GM19463 (cell line): ENCODE measurements at regions not wholly inside any gene's neighbourhood (a gene's known extent, or its start where the extent isn't known, plus 50 kb on each side); places are given as distances from the start of the nearest gene placed in this dataset.

Experiments
- ATAC-seq: cut with Tn5 transposase; IDR thresholded peaks from one replicate; pipeline ENCODE4 v1.9.1; 2021; ENCODE audit warnings: mild to moderate bottlenecking, moderate library complexity; ENCODE audit not compliant: unreplicated experiment

DNA sequence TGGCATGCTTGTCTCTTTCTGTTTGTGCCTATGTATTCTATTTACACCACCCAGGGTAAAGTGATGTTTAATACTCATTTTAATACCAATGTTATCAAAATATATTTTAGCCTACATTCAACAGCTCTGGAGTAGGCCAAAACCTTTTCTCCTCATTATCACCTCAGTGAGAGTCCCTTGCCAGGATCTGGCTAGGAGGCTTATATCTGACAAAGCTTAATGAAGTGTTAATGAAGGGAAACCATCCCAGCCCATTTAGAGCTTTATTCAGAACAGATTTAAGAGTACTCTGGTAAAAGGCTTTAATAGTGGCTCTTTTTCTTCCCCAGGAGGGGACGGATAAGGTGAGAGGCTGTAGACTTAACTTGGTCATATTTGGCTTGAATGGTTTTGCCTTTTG, 137.6 kb downstream of the GRIN2B start:
- ATAC-seq = no peak

DNA sequence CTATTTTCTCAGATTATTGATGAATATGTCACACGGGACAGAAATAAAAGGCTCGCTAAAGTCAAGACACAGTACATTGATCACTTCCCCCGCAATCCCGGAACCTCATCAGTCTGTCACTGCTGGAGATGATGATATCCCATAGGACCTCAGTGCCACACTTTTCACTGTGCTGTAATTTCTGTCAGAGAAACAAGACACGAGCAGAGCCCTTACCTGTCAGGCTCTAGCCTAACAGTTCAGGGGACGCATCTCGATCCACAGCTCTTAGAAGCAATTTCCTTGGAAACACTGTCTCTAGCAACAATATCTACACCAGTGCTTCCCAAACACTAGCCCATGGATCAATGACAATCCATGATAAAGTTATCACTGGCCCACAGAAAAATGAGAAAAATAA, 140.0 kb downstream of the GRIN2B start:
- no peak for ATAC-seq

DNA sequence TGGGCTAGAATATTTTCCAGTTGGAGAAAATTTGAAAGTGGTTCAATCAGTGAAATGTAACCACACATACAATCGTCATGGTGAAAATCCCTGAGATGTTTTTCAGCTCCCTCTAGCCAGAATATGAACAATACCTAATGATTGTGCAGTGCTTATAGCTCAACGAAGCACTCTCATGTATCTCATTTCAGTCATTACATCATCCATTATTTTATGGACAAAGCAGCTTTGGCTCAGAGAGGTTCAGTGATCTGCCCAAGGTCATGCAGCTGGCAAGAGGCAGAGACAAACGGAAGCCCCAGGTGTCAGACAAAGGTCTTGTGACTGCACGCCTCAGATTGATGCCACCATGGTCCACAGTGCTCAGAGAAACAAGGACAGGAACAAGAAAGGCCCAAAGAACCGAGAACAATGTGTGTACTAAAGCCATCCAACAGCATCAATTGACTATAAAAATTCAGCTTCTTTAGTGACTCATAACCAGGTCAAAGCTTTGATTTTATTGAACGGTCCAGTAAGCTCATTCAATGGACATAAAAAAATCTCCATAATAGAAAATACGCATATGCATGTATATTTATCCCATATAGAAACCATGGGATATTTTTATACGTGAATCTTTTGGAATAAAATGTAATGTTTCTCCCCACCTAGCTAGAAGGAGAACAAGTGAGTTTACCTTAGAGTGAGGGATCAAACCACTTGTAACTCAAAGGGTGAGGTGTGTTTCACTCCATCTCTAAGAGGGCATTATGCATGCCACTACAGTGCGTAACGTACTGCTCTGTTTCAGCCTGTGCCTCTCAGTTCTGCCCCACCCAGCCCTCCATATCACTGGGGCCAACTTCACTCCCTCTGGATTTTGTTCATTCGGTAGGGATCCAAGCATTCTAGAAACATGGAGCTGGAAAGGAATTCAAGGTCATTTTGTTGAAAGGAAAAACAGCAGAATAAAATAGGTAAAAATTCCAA, 141.8 kb downstream of the GRIN2B start:
- ATAC-seq = no peak

DNA sequence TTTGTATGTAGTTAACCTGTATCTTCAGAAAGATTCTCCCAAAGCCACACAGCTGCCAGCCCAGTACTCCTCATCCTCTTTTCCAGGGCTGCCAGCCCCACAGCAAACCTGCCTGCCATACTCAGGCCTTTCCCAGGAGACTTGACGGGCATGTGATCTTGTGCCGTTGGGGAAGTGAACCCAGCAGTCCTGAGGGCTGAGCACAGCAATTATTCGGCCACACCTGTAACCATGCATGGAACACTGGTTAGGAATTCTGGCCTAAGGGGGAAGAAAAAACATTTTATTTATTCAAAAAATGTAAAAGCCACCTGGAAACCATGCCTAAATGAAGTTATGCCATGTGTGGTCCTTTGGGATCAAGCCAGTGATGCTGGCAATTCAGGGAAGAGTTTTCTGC, 145.3 kb downstream of the GRIN2B start:
- ATAC-seq = no peak

DNA sequence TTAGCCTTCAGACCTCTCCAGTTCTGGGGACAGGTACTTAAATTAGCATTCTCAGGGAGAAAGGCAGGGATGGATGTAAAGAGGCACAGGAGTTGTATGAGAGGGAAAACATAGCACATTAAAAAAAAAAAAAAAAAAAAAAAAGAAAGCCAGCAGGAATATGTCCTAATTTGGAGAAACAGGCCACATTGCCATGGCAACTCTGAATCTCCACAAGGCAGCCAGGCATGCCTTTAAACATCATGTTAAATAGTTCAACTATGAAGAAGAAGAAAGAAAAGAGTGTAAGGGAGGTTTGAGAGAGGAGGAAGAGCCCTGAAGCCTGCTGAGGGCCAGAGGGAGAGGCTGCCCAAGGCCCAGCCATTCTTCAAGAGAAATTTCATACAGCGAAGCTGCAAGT, 145.8 kb downstream of the GRIN2B start:
- ATAC-seq = no peak

DNA sequence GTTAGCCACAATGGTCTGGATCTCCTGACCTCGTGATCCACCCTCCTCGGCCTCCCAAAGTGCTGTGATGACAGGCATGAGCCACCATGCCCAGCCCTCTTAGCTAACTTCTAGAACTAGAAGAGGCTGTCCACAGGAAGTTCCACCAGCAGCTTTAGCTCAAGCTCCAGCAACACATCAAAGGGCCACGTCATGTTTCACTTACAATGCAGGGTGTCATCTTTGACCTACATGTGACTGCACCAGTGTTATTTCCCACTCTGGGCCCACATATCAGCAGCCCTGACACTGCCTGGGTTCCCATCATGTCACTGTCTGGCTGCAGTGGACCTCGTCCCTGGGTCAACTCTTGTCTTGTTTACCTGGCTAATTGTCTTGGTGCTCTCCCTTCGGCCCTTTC, 147.2 kb downstream of the GRIN2B start:
- ATAC-seq = no peak

DNA sequence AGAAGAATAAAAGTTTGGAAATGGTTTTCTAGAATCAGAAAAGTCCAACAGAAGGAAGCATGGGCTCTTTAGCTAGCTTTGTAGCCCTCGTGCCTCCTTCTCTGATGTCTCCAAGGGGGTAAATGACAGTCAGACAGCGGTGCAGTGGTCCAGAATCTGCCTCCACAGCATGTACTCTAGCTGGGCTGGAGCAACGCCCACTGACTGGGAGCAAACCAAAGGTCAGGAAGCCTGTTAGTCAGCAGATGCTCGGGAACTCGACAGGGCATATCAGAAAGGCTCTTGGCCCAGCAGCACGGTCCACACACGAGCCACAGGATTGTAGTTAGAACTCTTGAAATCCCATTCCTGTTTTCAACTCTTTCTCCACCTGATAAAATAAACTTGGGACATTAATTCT, 164.3 kb downstream of the GRIN2B start:
- ATAC-seq = no peak

DNA sequence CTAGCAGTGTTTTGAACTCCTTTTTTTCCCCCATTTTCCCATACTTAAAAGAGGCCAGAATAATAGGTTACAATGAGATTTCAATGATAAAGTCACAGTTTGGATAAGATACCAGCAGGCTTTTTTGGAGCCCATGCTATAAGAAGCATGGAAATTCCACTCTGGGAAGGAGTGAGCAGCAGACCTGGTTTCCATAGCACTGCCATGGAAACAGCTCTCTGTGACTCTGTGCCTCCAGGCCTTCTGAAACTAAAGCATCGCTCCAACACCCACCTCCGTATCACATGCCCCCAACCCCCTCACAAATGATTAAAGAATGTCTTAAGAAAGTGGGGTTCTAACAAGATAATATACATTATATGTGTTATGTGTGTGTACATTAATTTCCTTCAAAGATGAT, 165.0 kb downstream of the GRIN2B start:
- ATAC-seq = no peak

DNA sequence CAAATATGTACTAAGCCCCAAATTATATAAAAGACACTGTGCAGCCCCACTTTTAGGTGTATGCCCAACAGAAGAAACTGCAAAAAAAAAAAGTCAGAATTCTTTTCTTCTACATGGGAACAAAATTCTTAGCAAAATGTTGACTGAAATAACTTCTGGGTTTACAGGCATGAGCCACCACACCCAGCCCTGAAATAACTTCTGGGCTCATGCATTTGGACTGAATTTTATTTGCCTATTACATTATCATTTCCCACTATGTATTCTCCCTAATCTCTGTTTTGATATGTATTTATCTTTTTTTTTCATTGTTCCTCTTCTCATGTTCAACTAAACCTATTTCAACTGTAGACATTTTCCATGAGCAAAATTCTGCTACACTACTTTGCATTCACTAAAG, 169.2 kb downstream of the GRIN2B start:
- no peak for ATAC-seq

DNA sequence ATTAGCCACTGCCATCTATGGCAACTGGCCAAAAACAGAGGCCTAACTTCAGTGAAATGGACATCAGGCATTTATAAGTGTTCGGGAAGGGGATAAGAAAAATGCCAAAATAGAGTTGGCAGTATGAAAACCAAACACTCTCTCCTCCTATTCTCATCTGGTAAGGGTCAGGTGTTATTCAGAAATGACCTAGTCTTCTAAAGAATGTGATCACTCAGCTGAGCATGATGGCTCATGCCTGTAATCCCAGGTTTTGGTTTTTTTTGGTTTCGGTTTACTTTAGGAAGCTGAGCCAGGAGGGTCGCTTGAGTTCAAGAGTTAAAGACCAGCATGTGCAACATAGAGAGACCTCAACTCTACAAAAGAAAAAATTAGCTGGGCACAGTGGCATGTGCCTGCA, 170.3 kb downstream of the GRIN2B start:
- no peak for ATAC-seq

DNA sequence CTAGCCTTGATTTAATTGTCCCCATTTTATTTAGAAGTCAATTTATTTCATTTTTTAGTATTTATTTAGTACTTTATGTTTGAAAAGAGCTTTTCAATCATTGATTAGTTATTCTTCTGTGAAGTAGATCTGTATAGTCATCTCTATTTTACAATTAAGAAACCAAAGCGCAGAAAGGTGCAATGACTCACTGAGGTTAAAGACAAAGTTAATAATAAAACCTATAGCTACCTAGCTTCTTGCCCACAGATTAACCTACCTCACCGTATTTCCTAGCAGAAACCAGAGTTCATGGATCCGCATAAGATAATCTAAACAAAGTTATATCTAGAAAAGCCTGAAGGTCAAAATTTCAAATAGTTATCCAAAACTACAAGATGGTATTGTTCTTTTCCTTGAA, 176.4 kb downstream of the GRIN2B start:
- peak; percentile 74 for ATAC-seq

DNA sequence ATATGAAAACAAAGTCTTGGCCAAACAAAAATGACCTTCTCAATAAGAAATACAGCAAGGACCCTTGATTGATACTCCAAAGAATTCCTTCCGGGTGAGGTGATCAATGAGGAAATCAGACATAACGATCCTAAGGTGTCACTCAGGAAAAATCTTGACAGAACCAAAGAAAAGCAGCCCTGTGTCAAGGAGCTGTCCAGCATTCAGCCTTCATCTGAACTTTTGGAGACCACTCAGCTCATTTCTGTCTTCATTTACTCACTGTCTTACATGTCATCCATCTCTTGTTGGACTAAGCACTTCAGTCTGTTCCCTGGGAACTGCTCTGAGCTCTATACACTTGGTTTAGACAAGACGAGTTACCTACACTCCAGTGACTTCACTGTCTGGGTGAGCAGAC, 179.9 kb downstream of the GRIN2B start:
- ATAC-seq = no peak

DNA sequence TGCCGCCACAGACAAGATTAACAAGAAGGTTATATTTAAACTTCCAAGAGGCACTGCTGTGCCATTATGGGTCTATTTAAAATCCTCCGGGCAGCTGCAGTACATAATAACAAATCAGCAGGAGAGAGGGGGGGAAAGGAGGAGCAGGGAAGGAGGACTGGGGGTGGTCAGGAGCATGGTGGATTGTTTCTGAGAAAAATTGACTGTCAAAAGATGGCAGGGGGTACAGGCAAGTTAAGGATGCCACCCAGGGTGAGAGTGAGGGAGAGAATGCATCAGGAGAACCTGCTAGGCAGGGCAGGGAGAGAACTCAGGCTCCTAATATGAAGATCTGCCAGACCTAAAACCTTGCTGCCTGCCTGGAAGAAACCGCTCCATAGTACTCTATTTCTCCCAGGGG, 181.8 kb downstream of the GRIN2B start:
- ATAC-seq = no peak

DNA sequence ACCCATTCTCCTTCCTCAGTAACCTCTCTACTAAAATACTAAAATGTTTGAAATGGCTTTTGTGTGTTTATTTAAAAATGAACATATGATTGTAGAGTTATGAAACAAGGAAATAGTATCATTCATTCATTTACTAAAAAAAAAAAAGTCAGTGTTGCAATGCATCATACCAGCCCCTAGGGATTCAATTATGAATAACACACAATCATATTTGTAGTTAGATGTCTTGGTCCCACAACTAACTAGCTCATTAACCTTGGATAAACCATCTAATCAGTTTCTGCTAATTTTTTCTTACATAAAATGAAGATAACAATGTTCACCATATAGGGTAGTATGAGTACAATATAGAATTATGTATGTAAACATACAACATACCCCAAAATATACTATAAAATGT, 183.2 kb downstream of the GRIN2B start:
- no peak for ATAC-seq

DNA sequence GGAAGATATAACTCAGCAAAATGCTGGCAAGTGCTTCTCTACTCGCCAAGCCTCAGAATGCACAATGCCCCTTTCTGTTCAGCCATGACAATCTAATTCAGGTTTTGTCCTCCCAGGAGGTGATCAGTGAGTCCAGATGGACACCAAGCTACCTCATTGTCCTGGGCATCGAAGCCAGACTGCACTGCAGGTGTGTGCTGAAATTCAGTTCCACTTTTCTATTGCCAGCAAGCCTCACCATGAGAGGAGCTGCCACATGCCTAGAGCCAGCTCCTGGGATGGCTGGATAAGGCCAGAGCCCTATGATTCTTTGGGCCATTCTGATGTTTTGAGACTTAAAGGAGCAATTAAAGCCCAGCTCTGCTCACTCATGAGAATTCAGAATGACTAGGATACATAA, 186.7 kb downstream of the GRIN2B start:
- no peak for ATAC-seq

DNA sequence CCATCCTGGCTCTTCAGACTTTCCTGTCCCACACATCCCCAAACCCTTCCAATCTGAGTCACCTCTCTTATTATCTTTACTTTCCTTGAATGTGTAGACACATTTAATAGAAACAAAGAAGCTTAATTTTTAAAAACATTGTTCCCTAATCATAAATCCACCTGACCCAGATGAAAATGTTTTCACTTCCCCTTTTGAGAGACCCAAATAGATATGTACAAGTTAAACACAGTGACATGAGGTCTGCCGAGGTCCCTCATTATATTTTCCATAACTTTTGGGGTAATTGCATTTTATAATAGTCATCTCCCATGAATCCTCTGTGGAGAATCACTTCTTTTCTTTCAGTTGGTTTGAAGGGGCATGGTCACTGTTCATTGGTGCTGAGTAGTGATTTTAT, 191.1 kb downstream of the GRIN2B start:
- ATAC-seq = no peak

DNA sequence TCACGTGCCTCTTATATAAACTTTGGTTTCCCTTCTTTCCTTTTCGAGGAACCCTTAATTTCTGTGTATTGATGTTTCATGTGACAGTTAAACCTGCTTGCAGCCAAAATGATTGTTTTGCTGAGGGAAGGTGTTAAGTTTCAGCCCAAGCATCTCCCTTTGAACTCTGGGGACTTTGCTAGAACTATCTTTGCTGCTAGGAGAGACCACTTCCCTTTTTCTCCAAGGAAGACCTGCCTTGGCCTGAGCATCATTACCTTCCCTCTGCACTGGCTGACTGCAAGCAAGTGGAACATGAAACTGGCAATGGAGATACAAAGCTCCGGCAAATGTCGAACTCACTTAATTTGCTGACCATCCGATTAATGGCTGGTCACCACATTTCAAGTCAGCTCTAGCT, 192.8 kb downstream of the GRIN2B start:
- ATAC-seq = no peak

DNA sequence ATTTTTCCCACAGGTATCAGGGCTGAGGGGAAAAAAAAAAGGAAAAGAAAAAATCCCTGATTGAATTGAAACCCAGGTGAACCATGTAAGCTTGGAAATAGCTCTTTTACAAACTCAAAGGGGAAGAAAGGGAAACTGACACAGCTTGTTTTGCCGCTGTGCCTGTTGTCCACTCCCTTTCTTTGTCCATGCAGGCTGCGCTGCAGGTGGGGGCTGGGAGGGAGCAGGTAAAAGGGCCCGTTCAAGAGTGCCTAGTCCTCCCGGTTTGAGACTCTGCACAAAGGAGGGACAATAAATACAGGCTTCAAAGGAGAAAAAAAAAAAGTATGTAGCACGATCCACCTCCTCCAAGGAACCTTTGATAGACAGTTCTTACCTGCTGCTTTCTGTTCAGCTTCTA, 194.8 kb downstream of the GRIN2B start:
- ATAC-seq = no peak

DNA sequence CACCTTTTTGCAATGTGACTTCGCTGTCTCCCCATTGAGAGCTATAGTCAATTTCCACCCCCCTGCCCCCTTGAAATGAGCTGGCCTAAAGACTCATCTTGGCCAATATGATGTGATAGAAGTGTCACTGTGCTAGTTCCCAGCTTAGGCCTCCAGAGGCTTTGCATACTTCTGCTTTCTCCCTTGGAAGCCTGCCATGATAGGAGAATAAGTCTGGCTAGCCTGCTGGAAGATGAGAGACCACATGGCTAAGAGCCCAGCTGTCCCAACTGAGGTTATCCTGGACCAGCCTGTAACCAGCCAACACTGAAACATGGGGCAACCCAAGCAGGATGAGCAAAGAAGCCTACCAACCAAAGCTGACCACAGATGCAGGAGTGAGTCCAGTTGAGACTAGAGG, 196.9 kb downstream of the GRIN2B start:
- ATAC-seq = no peak

DNA sequence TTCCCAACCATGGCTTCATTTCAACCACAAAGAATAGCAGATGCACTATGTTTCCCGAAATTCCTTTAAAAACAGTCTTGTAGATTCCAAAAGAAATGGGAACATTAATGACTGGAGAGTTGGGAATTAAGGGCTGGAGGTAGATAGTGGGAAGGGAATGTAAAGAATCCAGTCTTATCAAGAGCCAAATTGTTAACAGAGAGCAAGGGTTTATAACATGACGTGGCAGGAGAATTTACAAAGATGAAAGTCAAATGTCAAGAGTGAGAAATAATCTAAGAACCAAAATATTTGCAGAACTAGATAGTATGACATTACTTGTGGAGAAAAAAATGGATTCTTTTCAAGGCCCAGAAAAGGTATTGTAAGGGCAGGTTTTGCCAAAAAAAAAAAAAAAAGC, 200.9 kb downstream of the GRIN2B start:
- ATAC-seq = no peak

DNA sequence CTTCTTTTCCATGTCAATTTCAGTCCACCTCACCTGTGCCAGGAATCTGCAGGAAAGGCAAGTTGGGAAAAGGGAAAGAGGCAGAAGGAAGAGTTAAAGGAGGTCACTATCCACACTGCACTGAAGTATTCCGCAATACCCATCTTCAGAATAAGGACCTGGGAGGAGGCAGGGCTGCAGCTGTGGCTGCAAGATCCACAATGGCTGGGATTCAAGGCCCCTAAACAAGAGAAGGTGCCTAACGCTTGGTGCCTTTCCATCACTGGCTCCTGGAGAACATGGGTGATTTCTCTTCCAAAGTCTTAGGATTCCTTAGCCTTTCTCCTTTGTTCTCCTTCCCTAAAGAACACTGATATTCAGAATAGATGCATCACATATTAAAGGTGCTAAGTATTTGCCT, 204.0 kb downstream of the GRIN2B start:
- no peak for ATAC-seq

DNA sequence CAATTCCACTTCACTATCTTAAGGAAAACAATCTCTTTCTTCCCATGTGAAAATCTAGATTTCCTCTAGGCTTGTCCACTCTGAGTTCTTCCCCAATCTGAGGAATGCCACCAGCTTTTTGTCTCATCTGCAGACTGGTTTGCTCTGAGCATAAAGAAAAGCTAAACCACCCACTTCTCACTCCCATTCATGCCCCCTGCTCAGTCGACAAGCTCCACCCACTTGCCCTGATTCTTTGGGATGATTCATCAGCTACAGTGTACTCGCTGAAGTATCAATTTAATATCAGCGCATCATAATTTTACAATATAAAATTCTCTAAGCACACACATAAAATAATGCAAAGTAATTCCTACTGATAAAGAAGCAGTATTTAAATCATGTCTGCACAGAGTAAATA, 209.1 kb downstream of the GRIN2B start:
- no peak for ATAC-seq

DNA sequence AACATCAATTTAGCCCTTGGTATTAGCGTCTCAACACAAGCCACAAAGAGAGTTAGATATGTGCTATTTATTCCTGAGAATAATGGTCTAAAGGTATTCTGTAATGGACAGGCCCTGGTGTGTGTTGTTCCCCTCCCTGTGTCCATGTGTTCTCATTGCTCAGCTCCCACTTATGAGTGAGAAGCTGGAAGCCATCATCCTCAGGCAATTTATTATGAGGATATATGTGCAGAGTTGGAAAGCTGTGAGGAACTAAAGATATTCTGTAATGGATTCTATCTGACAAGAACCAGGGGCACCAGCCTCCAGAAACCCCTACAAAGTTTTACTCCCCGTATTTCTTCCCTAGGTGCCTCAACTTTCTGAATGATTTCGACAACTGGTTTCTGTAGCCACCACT, 210.8 kb downstream of the GRIN2B start:
- no peak for ATAC-seq
